NOMO-1 treated with DMSO at 0.1 percent for 48 hours (cell line): ENCODE measurements at regions not wholly inside any gene's neighbourhood (a gene's known extent, or its start where the extent isn't known, plus 50 kb on each side); places are given as distances from the start of the nearest gene placed in this dataset.
"Not testable (repeated sequence)": the region's sequence is repeated elsewhere in the genome, so short reads cannot be mapped to it uniquely, and the experiment has no call there.

ENCODE experiments used
- DNase-seq: peaks from one replicate; lab custom pipeline; 2025; ENCODE audit not compliant: unreplicated experiment; lab: John Stamatoyannopoulos, UW

- no peak for DNase-seq
Observed at GRCh38 chr5:6321078-6321477, 57.3 kb downstream of the MED10 start.

GRCh38 chr5:6319116-6319515 is 59.2 kb downstream of the MED10 start:
- DNase-seq: no peak

- no peak for DNase-seq
Observed at GRCh38 chr5:6317116-6317798, 61.1 kb downstream of the MED10 start.

GRCh38 chr5:6315580-6315979 is 62.8 kb downstream of the MED10 start:
- DNase-seq: no peak

- no peak for DNase-seq
Observed at GRCh38 chr5:6311568-6312501, 66.5 kb downstream of the MED10 start.

- no peak for DNase-seq
Observed at GRCh38 chr5:6309949-6310348, 68.4 kb downstream of the MED10 start.

GRCh38 chr5:6308683-6309082 is 69.7 kb downstream of the MED10 start:
- DNase-seq: no peak

GRCh38 chr5:6307304-6307703 is 71.0 kb downstream of the MED10 start:
- no peak for DNase-seq

- no peak for DNase-seq
Observed at GRCh38 chr5:6305853-6306252, 72.5 kb downstream of the MED10 start.

GRCh38 chr5:6302684-6303083 is 75.7 kb downstream of the MED10 start:
- no peak for DNase-seq

- DNase-seq: no peak
Observed at GRCh38 chr5:6302075-6302474, 76.3 kb downstream of the MED10 start.

- no peak for DNase-seq
Observed at GRCh38 chr5:6296524-6296923, 81.8 kb downstream of the MED10 start.

- DNase-seq: no peak
Observed at GRCh38 chr5:6291961-6292360, 86.4 kb downstream of the MED10 start.

GRCh38 chr5:6289239-6289638 is 89.1 kb downstream of the MED10 start:
- DNase-seq: no peak

GRCh38 chr5:6287176-6287575 is 91.2 kb downstream of the MED10 start:
- DNase-seq: no peak

- DNase-seq: no peak
Observed at GRCh38 chr5:6286404-6286803, 91.9 kb downstream of the MED10 start.

- DNase-seq: not testable (repeated sequence)
Observed at GRCh38 chr5:6284491-6284890, 93.9 kb downstream of the MED10 start.

GRCh38 chr5:6282352-6282751 is 96.0 kb downstream of the MED10 start:
- no peak for DNase-seq

- no peak for DNase-seq
Observed at GRCh38 chr5:6281818-6282217, 96.5 kb downstream of the MED10 start.

- DNase-seq: no peak
Observed at GRCh38 chr5:6280425-6281100, 97.8 kb downstream of the MED10 start.

- no peak for DNase-seq
Observed at GRCh38 chr5:6279607-6280006, 98.7 kb downstream of the MED10 start.
